ENCODE measurements at regions not wholly inside any gene's neighbourhood (a gene's known extent, or its start where the extent isn't known, plus 50 kb on each side); places are given as distances from the start of the nearest gene placed in this dataset.

DNA sequence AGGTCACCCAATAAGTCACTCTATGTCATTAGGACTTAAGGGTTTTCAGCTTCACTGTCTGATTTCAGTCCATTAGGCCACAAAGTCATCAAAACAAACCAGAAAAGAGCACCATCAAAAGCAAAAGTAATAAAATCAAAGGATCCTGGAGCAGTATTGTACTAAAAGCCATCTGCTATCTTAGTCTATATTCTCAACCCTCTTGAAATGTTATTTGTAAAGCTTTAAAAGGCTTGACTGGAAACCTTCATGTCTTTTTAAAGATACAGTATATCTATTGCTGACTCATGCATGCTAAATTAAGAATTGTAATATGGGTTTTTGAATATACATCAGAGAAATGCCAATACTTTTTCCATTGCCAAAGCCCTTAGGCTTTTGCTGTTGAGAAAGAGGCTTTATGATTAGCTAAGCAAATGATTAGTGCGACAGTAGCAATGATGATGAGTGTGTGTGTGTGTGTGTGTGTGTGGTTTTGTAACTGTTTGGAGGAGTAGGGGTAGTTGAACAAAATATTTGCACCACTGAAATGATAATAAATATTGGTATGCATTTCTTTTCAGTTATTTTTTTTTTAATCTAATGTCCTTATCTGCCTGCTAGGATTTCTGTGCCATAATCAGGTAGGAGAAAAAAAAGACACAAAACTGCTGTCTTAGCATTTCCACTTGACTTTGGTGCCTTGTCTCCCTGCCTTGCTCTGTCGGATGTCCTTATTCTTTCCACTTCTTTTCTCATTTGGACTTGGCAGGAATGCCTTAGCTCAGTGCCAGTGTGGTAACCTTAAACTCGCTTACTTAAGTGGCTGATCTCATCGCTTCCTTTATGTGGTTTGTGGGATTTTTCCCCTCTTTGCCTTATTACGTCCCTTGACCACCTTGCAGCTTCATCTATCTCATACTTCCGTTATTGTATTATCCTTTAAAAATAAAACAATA is 119.7 kb downstream of the PCDH7 start:
- no peak for ATAC-seq
- H3K4me1 ChIP-seq = no peaks in the 10 kb centered on the region
- H3K27ac ChIP-seq = no peak overlapping the region
- H3K27me3 ChIP-seq = no peaks in the 10 kb centered on the region
- DNase-seq = no peak
- in situ Hi-C loops (cut with MboI; ENCODE audit: low sequenced_read_pairs in 4 of 4) = no loop called here
- H3K36me3 ChIP-seq = no peaks in the 10 kb centered on the region
- TF ChIP-seq POLR2A (IDR thresholded peaks at IDR 0.05) = no peak
- TF ChIP-seq, protein P1, sequence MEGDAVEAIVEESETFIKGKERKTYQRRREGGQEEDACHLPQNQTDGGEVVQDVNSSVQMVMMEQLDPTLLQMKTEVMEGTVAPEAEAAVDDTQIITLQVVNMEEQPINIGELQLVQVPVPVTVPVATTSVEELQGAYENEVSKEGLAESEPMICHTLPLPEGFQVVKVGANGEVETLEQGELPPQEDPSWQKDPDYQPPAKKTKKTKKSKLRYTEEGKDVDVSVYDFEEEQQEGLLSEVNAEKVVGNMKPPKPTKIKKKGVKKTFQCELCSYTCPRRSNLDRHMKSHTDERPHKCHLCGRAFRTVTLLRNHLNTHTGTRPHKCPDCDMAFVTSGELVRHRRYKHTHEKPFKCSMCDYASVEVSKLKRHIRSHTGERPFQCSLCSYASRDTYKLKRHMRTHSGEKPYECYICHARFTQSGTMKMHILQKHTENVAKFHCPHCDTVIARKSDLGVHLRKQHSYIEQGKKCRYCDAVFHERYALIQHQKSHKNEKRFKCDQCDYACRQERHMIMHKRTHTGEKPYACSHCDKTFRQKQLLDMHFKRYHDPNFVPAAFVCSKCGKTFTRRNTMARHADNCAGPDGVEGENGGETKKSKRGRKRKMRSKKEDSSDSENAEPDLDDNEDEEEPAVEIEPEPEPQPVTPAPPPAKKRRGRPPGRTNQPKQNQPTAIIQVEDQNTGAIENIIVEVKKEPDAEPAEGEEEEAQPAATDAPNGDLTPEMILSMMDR (IDR thresholded peaks at IDR 0.05 in 4 of 5, conservative IDR thresholded peaks at IDR 0.05 in 1 of 5) = no peak
- intact Hi-C loops (cut with DNase I; ENCODE audit: low total_unique reads) = no loop called here
- H3K9me3 ChIP-seq = no peaks in the 10 kb centered on the region
- H3K4me3 ChIP-seq = no peak overlapping the region

DNA sequence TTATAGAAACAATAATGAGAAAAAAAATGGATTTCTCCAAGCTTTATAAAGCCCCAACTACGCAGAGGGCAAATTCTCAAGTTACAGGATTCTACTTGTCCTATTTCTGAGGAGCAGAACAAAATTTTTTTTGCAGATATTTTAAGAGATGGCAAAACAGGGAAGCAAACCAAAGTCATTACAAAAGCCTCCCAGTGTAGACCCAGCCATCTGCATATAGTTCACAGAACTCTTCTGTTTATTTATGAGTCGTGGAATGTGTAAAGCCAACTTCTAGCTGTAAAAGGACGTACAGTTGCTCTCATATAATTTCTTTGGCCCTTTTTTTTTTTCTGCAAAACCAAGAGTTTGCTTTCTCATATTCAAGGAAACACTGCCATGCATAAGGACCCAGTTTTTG is 120.4 kb downstream of the PCDH7 start:
- H3K27ac ChIP-seq = no peak overlapping the region
- in situ Hi-C loops (cut with MboI; ENCODE audit: low sequenced_read_pairs in 4 of 4) = no loop called here
- no peak for TF ChIP-seq POLR2A (IDR thresholded peaks at IDR 0.05)
- TF ChIP-seq, protein P1 (IDR thresholded peaks at IDR 0.05 in 4 of 5, conservative IDR thresholded peaks at IDR 0.05 in 1 of 5) = no peak
- no peaks in the 10 kb centered on the region for H3K36me3 ChIP-seq
- no peaks in the 10 kb centered on the region for H3K4me1 ChIP-seq
- intact Hi-C loops (cut with DNase I; ENCODE audit: low total_unique reads) = no loop called here
- DNase-seq = no peak
- no peak for ATAC-seq
- H3K27me3 ChIP-seq = no peaks in the 10 kb centered on the region
- H3K4me3 ChIP-seq = no peak overlapping the region
- H3K9me3 ChIP-seq = no peaks in the 10 kb centered on the region

DNA sequence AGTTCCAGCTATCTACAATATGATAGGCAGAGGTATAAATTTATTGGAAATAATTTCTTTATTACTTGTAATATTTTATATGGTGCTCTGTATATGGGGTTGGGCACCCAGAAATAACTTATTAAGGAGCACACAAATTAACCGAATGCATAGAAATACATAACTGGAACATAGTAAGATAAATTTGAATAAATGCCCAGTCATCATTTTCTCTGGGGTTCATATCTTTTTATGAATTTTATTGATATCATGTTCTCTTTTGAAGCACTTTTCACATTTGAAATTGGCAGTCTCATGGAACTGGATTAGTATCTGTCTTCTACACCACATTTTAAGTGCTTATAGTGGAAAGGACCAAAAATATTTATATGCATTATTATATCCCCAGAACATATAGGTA is 122.0 kb downstream of the PCDH7 start:
- H3K4me3 ChIP-seq = no peak overlapping the region
- no peaks in the 10 kb centered on the region for H3K36me3 ChIP-seq
- in situ Hi-C loops (cut with MboI; ENCODE audit: low sequenced_read_pairs in 4 of 4) (no loop called here), intact Hi-C loops (cut with DNase I; ENCODE audit: low total_unique reads) (no loop called here)
- TF ChIP-seq POLR2A (IDR thresholded peaks at IDR 0.05) = no peak
- TF ChIP-seq, protein P1 (IDR thresholded peaks at IDR 0.05 in 4 of 5, conservative IDR thresholded peaks at IDR 0.05 in 1 of 5) = no peak
- H3K27ac ChIP-seq = no peak overlapping the region
- no peaks in the 10 kb centered on the region for H3K27me3 ChIP-seq
- ATAC-seq (no peak), DNase-seq (no peak)
- H3K4me1 ChIP-seq = no peaks in the 10 kb centered on the region
- no peaks in the 10 kb centered on the region for H3K9me3 ChIP-seq

DNA sequence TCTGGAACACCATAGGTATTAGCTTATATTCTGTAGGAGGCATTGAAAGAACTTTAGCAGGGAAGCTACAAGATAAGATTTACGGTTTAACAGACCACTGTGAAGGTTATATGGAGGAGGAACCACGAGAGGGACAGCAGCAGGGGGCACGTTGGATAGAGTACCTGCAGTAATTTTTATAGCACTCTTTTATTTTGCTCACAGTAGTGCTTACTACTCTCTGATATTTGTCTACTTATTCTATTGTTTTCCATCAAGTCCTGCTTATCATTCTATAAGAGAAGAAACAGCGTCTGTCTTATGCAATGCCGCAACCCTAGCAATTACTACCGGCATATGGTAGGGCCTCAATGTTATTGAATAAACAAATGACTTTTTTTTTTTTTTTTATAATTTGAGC is 122.5 kb downstream of the PCDH7 start:
- intact Hi-C loops (cut with DNase I; ENCODE audit: low total_unique reads) = no loop called here
- TF ChIP-seq, protein P1 (IDR thresholded peaks at IDR 0.05 in 4 of 5, conservative IDR thresholded peaks at IDR 0.05 in 1 of 5) = no peak
- no peaks in the 10 kb centered on the region for H3K36me3 ChIP-seq
- no peak overlapping the region for H3K27ac ChIP-seq
- no peak overlapping the region for H3K4me3 ChIP-seq
- DNase-seq (no peak), ATAC-seq (no peak)
- H3K9me3 ChIP-seq = no peaks in the 10 kb centered on the region
- H3K4me1 ChIP-seq = no peaks in the 10 kb centered on the region
- no peaks in the 10 kb centered on the region for H3K27me3 ChIP-seq
- in situ Hi-C loops (cut with MboI; ENCODE audit: low sequenced_read_pairs in 4 of 4) = no loop called here
